Glomerular endothelial cell (primary cell): ENCODE measurements at regions not wholly inside any gene's neighbourhood (a gene's known extent, or its start where the extent isn't known, plus 50 kb on each side); places are given as distances from the start of the nearest gene placed in this dataset.
"Not testable (repeated sequence)": the region's sequence is repeated elsewhere in the genome, so short reads cannot be mapped to it uniquely, and the experiment has no call there.

ENCODE experiments used
- DNase-seq: peaks from one replicate; pipeline ENCODE4 v3.0.0-alpha.2; 2011; ENCODE audit warnings: low read depth, low spot score; ENCODE audit errors: extremely low read depth

- DNase-seq, result no peak
Observed at GRCh38 chr11:126149759-126150625, 61.5 kb downstream of the RPUSD4 start.

GRCh38 chr11:126148317-126148716, 63.1 kb downstream of the RPUSD4 start:
- no peak for DNase-seq

- DNase-seq, result no peak
Observed at GRCh38 chr11:126147208-126148111, 64.0 kb downstream of the RPUSD4 start.

GRCh38 chr11:126146454-126147192, 64.8 kb downstream of the RPUSD4 start:
- DNase-seq, result no peak

DNA sequence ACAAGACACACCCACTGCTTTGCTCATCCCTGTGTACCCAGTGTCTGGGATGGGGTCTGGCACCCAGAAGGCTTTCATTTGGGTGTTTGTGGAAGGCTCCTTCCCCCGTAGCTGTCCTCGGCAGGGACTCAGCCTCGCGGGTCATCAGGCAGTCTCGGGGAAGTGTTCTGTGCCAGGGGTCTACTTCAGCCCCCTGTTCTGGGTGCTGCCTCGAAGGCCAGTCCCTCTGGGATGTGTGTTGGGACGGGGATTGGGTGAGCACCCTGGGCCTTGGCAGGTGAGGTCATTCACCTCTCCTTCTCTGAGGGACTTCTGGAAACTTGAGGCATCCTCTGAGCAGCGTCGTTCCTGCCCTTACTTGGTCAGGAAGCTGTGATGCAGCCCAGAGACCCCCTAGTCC, 65.5 kb downstream of the RPUSD4 start:
- no peak for DNase-seq

- not testable (repeated sequence) for DNase-seq
Observed at GRCh38 chr11:126143491-126143890, 68.0 kb downstream of the RPUSD4 start.

DNA sequence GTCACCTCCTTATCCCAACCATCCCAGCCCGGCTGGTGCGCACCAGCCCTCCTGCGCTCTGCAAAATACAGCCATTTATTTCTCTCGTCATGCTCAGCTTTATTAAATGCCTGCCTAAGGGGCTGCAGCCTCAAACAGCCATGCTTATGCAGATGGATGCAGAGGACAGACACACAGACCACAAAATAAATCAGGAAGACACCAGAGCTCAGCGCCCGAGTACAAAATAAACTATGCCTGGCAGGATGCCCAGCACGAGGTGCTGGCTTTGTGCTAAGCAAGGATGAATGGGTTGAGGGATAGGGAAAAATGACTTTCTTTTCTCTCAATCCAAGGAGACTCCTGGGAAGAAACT, 70.5 kb downstream of the RPUSD4 start:
- no peak for DNase-seq

- DNase-seq, result no peak
Observed at GRCh38 chr11:126140201-126140925, 71.1 kb downstream of the RPUSD4 start.

GRCh38 chr11:126139111-126140091, 72.0 kb downstream of the RPUSD4 start:
- no peak for DNase-seq

- DNase-seq, result no peak
Observed at GRCh38 chr11:126138636-126139035, 72.8 kb downstream of the RPUSD4 start.

- no peak for DNase-seq
Observed at GRCh38 chr11:126137136-126137535, 74.3 kb downstream of the RPUSD4 start.

GRCh38 chr11:126136507-126136906, 73.8 kb upstream of the CDON start:
- no peak for DNase-seq

DNA sequence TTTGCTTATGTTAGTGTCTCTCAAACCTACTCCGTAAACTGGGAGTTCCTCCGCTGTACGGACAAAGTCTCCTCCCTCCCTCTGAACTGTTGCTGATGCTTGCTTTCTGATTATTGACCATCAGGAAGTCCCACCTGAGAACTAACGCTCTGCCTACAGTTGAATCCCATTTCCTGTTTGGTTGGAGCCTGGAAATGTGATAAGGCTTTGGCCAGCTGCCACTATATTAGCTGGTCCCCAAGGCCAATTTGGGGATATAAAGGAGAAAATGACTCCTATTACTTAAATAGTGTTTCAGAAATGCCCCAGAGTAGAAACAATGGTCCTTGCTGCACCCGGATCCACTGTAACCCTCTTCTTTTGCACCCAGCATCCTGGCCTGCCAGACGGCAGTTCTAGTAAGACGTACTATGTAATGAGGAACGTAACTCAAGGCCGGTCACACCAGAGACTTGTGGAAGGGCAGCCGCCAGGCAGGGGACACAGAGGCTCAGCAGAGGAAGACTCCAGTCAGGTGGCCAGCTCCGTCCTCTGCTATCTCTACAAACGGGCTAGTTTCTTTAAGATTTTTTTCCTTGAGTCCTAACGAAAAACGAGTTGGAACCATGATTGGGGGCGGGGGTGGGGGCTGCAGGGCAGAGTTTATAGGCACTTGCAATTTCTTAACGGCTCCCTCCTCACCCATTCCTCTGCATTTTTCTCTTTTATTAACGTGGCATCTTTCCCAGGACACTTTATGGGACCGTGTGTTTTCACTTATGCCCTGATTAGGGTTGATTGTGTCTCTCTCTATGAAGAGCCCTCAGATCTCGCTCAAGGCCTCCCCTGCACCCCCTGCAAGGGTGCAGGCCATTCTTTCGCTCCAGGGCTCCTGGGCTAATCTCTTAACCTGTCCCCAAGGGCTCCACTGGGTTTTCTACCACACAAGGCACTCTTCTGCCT, 72.8 kb upstream of the CDON start:
- no peak for DNase-seq

DNA sequence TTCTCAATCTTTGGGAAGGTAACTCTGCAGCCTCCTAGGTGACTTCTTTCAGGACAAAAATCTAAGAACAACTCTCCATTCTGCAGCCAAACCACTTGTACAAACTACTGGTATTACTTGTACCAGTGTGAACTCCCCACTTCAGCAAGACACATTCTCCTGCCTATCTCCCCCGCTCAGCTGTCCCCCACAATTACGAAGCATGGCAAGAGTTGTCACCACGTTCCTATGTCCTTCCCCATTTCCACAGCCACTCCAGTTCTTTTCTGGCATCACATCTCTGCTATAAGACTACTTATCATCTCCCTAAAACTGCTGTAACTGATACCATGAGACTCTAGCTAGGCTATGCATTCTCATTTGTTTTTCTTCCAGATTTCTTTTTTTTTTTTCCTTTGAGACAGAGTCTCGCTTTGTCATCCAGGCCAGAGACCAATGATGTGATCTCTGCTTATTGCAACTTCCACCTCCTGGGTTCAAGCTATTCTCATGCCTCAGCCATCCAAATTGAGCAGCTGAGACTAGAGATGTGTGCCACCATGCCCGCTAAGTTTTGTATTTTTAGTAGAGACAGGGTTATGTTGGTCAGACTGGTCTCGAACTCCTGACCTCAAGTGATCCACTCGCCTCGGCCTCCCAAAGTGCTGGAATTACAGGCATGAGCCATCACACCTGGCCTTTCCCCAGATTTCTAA, 71.9 kb upstream of the CDON start:
- DNase-seq, result no peak

DNA sequence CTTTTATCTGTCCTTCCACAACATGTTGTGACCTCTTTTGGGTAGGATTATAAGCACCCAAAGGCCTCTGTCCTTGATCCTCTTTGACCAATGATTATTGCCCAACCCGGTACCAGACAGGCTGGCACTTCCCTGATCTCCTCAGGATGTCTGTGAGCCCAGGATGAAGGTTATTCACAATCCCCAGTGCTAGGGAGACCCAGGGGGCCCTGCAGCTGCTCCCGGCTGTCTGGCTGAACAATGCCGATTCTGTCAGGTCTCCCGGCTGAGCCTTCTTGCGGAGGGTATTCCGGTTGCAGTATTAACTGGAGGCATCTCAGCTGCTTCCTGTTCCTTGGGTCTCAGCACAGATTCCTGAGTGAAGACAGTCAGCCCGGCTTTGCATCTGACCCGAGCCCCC, 71.2 kb upstream of the CDON start:
- DNase-seq, result no peak

DNA sequence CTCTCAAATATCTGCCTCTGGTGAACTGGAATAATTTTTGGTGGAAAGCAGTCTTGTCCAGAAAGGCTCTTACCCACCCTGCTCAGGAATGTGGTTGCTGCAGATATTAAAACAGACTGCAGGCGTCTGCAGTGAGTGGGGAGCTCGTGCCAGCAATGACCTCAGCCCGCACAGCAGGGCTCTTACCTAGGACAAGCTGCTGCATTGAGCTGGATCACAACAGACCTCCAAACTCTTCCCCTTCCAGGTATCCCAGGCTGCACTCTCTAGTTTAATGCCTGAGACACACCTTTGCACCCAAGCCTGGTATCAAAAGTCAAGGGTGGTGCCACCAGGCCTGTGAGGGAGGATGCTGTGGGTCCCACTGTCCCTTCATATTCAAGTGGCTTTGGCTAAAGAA, 69.7 kb upstream of the CDON start:
- no peak for DNase-seq

- not testable (repeated sequence) for DNase-seq
Observed at GRCh38 chr11:126130781-126131180, 68.1 kb upstream of the CDON start.
